H1 (cell line): ENCODE measurements at regions not wholly inside any gene's neighbourhood (a gene's known extent, or its start where the extent isn't known, plus 50 kb on each side); places are given as distances from the start of the nearest gene placed in this dataset.

Experiments used
- BCL11A ChIP-seq, 2 experiments: IDR thresholded peaks; one replicate each; pipeline ENCODE4 v1.6.1; 2011; ENCODE audit warnings: low read depth in 2 of 2, low read length in 2 of 2, mild to moderate bottlenecking in 2 of 2
- CHD1 ChIP-seq: IDR thresholded peaks from 2 replicates; pipeline ENCODE4 v1.6.1; 2012; ENCODE audit warnings: low read depth, low read length, improper control_type of control experiment
- EP300 ChIP-seq, 2 experiments: IDR thresholded peaks; 1 replicate in 1 of 2; 2 replicates in 1 of 2; pipeline ENCODE4 v1.6.1; 2011 to 2012; ENCODE audit warnings: low read depth in 2 of 2, low read length in 2 of 2, mild to moderate bottlenecking in 2 of 2, borderline replicate concordance in 1 of 2, inconsistent platforms in 1 of 2, moderate library complexity in 1 of 2
- EZH2 ChIP-seq: fragments of 200-600 bp; sonication (generic); IDR thresholded peaks from 2 replicates; pipeline ENCODE4 v1.7.1; 2012; ENCODE audit warnings: low read depth, mild to moderate bottlenecking, moderate library complexity, low read length, inconsistent platforms; ENCODE audit not compliant: severe bottlenecking
- GABPA ChIP-seq: IDR thresholded peaks from 2 replicates; pipeline ENCODE4 v1.6.1; 2011; ENCODE audit warnings: mild to moderate bottlenecking, low read length, moderate library complexity, borderline replicate concordance; ENCODE audit not compliant: insufficient read depth
- HDAC6 ChIP-seq: IDR thresholded peaks from one replicate; pipeline ENCODE4 v1.7.1; 2012; ENCODE audit warnings: low read depth, mild to moderate bottlenecking, inconsistent platforms, low read length, moderate library complexity
- POLR2A ChIP-seq, 2 experiments: IDR thresholded peaks; 1 replicate in 1 of 2; 2 replicates in 1 of 2; pipeline ENCODE4 v1.6.1; 2011; ENCODE audit warnings: low read depth in 2 of 2, low read length in 2 of 2, mild to moderate bottlenecking in 2 of 2; ENCODE audit errors: control extremely low read depth in 1 of 2
- POLR2AphosphoS5 ChIP-seq: IDR thresholded peaks from 2 replicates; pipeline ENCODE4 v1.6.1; 2011; ENCODE audit warnings: low read depth, low read length
- SIX5 ChIP-seq: IDR thresholded peaks from 2 replicates; pipeline ENCODE4 v1.6.1; 2011; ENCODE audit warnings: mild to moderate bottlenecking, low read depth, low read length
- SP2 ChIP-seq: IDR thresholded peaks from 2 replicates; pipeline ENCODE4 v1.6.1; 2012; ENCODE audit warnings: mild to moderate bottlenecking, low read length, inconsistent platforms
- SRF ChIP-seq: IDR thresholded peaks from 2 replicates; pipeline ENCODE4 v1.6.1; 2011; ENCODE audit warnings: mild to moderate bottlenecking, low read depth, low read length, moderate library complexity
- SUZ12 ChIP-seq: fragments of 200-600 bp; sonication (generic); IDR thresholded peaks from 2 replicates; pipeline ENCODE4 v1.6.1; 2012; ENCODE audit warnings: mild to moderate bottlenecking, inconsistent platforms, low read length, moderate library complexity, mixed read lengths
- TAF1 ChIP-seq: IDR thresholded peaks from 2 replicates; pipeline ENCODE4 v1.6.1; 2011; ENCODE audit warnings: mild to moderate bottlenecking, low read depth, low read length
- TF ChIP-seq, protein P1 (sequence below), 3 experiments: IDR thresholded peaks; 1 replicate in 2 of 3; 2 replicates in 1 of 3; pipeline versions ENCODE4 v1.5.1 to v1.6.1; 2011; ENCODE audit warnings: low read length in 3 of 3, mild to moderate bottlenecking in 3 of 3, inconsistent platforms in 2 of 3, low read depth in 1 of 3, moderate library complexity in 1 of 3; ENCODE audit not compliant: insufficient read depth in 1 of 3; ENCODE audit errors: control extremely low read depth in 1 of 3

DNA sequence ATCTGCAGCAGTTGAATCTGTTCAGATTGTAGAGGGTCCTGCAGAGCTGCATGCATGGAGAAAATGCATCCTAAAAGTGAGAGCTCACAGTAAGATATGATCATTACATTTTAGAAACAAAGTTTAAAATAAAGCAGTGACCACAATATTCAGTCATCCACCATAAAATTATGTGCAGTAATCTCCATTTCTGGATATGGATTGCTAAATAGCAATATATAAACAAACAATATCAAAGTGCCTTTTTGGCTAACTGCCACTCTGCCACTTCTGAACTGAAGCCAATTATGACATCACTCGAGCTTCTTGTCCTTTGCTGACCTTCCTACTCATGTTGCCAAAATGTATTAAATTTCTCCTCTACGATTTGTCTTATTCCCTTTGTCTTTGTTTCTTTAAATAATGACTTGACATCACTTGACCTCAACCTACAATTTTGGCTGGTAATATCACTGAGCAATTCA is 262.0 kb upstream of the CXADR start:
- no peak for TF ChIP-seq EP300 (IDR thresholded peaks at IDR 0.05; ENCODE audit: borderline replicate concordance in 1 of 2, low read depth in 2 of 2, low read length in 2 of 2)
- no peak for TF ChIP-seq TAF1
- TF ChIP-seq, protein P1, sequence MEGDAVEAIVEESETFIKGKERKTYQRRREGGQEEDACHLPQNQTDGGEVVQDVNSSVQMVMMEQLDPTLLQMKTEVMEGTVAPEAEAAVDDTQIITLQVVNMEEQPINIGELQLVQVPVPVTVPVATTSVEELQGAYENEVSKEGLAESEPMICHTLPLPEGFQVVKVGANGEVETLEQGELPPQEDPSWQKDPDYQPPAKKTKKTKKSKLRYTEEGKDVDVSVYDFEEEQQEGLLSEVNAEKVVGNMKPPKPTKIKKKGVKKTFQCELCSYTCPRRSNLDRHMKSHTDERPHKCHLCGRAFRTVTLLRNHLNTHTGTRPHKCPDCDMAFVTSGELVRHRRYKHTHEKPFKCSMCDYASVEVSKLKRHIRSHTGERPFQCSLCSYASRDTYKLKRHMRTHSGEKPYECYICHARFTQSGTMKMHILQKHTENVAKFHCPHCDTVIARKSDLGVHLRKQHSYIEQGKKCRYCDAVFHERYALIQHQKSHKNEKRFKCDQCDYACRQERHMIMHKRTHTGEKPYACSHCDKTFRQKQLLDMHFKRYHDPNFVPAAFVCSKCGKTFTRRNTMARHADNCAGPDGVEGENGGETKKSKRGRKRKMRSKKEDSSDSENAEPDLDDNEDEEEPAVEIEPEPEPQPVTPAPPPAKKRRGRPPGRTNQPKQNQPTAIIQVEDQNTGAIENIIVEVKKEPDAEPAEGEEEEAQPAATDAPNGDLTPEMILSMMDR (IDR thresholded peaks at IDR 0.05; ENCODE audit: control extremely low read depth in 1 of 3, insufficient read depth in 1 of 3, low read depth in 1 of 3, low read length in 3 of 3) = no peak
- no peak for TF ChIP-seq SP2
- TF ChIP-seq SRF = no peak
- no peak for TF ChIP-seq CHD1
- TF ChIP-seq POLR2A (IDR thresholded peaks at IDR 0.05; ENCODE audit: control extremely low read depth in 1 of 2, low read depth in 2 of 2, low read length in 2 of 2) = no peak
- no peak for TF ChIP-seq SIX5
- no peak for TF ChIP-seq EZH2
- no peak for TF ChIP-seq BCL11A (IDR thresholded peaks at IDR 0.05; ENCODE audit: low read depth in 2 of 2, low read length in 2 of 2)
- TF ChIP-seq HDAC6 = no peak
- TF ChIP-seq POLR2AphosphoS5 = no peak
- TF ChIP-seq SUZ12 = no peak
- TF ChIP-seq GABPA = no peak
